HG03159 (cell line): ENCODE measurements at regions not wholly inside any gene's neighbourhood (a gene's known extent, or its start where the extent isn't known, plus 50 kb on each side); places are given as distances from the start of the nearest gene placed in this dataset.
"Not testable (repeated sequence)": the region's sequence is repeated elsewhere in the genome, so short reads cannot be mapped to it uniquely, and the experiment has no call there.

Source experiments
- ATAC-seq: cut with Tn5 transposase; IDR thresholded peaks from one replicate; pipeline ENCODE4 v1.9.1; 2021; ENCODE audit warnings: mild to moderate bottlenecking, moderate library complexity; ENCODE audit not compliant: unreplicated experiment

GRCh38 chr18:10135302-10135926 lies 221.6 kb downstream of the VAPA start:
- ATAC-seq: no peak

DNA sequence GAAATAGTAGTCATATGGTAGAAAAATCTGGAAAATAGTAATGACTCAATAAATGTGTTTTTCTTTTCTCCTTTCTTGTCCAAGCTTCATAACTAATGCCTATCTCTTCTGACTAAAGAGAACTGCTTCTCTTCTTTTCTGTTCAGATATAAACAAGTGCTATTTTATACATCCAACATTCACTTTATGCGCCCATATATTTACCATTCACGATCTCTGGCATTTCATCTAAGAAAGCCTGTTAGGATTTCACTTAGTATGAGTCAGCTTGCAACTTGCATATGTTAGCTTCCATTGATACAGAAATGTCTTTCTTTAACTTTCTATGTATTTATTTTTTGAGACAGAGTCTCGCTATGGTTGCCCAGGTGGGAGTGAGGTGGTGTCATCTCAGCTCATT lies 224.9 kb downstream of the VAPA start:
- no peak for ATAC-seq

GRCh38 chr18:10139783-10140410 lies 226.1 kb downstream of the VAPA start:
- ATAC-seq: no peak

DNA sequence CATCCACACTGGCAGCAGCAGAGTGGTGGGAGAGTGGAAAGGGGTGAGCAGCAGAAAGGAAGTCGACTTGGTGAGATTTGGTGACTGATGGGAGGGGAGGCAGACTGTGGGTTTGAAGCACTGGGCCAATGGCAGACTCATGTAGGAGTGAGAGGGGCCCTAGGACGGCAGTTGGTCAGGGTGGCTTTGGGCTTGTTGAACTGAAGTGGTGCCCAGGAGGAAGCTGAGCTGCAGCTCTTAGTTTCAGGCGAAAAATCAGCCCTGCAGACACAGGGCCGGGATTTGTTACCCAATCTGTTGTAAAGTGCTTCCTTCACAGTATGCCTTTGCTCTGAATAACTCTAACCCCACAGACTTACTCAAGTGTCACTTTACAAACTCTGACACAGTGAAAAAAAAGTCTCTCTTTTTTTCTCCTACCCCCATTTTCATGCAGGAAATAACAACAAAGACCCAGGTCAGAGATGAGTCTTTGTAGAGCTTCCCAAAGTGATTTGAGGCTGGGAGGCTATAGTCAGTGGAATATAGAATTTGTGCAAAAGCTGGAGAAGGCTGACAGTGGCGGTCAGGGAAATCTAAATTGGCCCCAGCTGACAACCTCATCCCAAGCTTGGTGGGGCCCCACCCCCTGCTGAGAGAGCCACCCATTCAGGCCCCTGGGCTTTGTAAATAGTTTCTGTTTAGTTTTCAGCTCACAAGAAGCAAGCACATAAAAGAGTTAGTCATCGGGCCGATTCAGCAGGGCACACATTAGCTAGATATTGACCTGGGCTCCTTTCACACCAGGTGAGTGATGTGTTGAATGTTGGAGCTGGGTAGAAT lies 226.9 kb downstream of the VAPA start:
- no peak for ATAC-seq

- ATAC-seq: no peak
Observed at GRCh38 chr18:10141559-10141958, 227.7 kb downstream of the VAPA start.

- ATAC-seq: no peak
Observed at GRCh38 chr18:10142056-10142455, 228.2 kb downstream of the VAPA start.

GRCh38 chr18:10142496-10143160 lies 228.8 kb downstream of the VAPA start:
- ATAC-seq: no peak

DNA sequence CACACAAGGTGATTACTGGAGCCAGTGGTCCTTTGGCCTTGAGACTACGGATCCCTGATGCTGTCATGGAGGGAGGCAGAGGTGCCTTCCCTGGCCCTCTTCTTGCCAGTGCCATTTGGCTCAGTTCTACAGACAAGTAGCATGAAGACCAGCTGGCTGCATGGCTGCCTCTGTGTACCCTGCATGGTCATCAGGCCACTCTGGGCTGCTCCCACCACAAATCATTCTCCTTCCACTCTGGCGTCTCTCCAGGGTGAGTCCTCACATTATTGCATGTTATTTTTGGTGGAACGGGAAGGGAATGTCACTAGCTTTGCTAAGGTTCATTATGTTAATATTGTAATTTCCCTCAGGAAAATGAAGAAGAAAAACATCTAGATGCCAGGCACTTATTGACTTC lies 229.8 kb downstream of the VAPA start:
- ATAC-seq: no peak

GRCh38 chr18:10145546-10145945 lies 231.7 kb downstream of the VAPA start:
- no peak for ATAC-seq

- ATAC-seq: no peak
Observed at GRCh38 chr18:10147226-10147625, 233.4 kb downstream of the VAPA start.

- no peak for ATAC-seq
Observed at GRCh38 chr18:10147752-10148151, 233.9 kb downstream of the VAPA start.

DNA sequence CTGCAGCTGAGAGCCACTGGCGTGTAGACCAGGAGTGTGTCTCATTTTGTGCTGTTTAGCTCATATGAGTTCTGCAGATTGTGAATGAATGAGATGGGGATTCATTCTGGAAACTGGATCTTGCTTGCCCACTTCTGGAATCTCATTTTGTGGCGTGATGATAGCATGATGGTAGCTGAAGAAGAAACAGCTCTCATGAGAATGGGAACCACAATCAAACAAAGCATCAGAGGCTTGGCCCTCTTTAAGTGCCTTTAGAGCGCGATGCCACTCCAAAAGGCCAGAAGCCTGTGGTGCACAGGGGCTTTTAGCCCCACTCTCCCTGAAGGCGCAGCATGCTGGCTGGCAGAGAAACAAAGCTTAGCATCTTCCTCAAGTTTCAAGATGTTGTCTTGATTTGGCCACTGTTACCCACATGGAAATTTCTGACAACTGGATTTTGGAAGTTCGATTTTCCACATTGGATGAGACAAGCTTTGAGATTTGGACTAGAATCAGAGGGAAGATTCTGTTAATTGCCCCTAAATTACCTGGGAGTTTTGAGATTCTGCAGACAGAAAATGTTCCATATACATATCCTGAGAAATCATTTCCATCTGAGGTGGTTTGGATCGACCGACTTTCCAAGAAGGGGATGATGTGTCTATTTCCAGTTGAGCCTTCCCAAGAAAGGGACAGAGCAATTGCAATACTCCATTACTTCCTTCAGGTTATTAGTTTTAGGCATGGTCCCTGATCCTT lies 234.5 kb downstream of the VAPA start:
- ATAC-seq: no peak

DNA sequence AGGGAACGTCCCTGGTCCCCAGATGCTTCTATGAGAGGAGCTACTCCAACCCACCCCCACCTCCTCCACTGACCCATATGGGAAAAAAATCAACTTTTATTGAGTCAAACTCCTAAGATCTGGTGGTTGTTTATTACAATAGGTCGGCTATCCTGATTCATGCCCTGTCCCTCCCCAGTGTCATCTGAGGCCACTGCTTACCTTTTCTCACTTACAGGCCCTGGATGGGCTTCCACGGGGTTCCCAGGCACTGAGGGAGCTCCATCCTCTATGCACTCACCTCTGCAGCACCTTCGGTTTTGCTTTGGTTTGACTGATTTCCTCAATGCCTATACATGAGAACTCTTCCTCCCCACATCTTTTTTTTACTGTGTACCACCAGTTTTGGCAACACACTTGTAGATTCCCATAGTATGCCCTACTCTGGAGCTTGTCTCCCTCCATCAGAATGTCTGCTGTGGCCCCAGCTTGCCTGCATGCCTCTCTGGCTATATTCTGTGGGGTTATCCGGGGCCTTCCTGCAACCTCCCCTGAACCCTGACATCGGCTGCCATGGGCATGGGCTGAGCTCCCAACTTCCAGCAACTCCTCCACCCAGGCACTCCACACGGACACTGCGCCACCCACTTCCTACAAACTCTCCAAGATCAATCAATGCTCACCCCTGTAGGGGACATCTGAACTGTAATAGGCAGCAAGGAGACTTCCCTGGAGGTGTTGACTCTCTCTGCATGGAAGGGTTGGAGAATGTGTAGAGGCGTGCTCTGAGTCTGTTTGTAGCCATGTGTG lies 236.1 kb downstream of the VAPA start:
- no peak for ATAC-seq

DNA sequence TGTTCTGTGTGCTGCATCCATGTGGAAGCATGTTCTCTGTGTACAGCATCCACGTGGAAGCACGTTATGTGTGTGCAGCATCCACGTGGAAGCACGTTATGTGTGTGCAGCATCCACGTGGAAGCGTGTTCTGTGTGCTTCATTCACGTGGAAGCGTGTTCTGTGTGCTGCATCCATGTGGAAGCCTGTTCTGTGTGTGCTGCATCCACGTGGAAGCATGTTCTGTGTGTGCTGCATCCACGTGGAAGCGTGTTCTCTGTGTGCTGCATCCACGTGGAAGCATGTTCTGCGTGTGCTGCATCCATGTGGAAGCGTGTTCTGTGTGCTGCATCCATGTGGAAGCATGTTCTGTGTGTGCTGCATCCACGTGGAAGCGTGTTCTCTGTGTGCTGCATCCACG lies 236.8 kb downstream of the VAPA start:
- ATAC-seq: not testable (repeated sequence)

- no peak for ATAC-seq
Observed at GRCh38 chr18:10152475-10152874, 238.7 kb downstream of the VAPA start.

GRCh38 chr18:10153924-10154752 lies 240.3 kb downstream of the VAPA start:
- ATAC-seq: no peak

GRCh38 chr18:10157706-10158105 lies 243.9 kb downstream of the VAPA start:
- no peak for ATAC-seq

DNA sequence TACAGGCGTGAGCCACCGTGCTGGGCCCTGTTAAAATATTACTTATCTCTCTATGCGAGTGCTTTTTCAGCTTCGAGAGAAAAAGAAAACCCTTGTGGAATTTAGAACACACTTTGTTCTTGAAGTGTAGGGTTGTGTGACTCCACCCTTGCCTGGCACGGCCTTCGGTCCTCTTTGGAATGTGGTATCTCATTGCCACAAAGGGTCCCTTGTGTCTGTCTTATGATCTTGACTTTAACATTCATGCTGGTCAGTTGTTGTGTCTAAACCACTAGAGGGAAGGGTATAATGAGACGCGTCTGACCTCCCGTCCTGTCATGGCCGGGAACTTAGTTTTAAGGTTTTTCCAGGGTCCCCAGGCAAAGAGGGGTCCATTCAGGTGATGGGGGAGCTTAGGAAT lies 246.4 kb downstream of the VAPA start:
- no peak for ATAC-seq

GRCh38 chr18:10161315-10161714 lies 247.5 kb downstream of the VAPA start:
- no peak for ATAC-seq
